ENCODE measurements at regions not wholly inside any gene's neighbourhood (a gene's known extent, or its start where the extent isn't known, plus 50 kb on each side); places are given as distances from the start of the nearest gene placed in this dataset.

GRCh38 chr13:90834700-90835099 is 512.8 kb upstream of the MIR17HG start:
- TF ChIP-seq, protein P1, sequence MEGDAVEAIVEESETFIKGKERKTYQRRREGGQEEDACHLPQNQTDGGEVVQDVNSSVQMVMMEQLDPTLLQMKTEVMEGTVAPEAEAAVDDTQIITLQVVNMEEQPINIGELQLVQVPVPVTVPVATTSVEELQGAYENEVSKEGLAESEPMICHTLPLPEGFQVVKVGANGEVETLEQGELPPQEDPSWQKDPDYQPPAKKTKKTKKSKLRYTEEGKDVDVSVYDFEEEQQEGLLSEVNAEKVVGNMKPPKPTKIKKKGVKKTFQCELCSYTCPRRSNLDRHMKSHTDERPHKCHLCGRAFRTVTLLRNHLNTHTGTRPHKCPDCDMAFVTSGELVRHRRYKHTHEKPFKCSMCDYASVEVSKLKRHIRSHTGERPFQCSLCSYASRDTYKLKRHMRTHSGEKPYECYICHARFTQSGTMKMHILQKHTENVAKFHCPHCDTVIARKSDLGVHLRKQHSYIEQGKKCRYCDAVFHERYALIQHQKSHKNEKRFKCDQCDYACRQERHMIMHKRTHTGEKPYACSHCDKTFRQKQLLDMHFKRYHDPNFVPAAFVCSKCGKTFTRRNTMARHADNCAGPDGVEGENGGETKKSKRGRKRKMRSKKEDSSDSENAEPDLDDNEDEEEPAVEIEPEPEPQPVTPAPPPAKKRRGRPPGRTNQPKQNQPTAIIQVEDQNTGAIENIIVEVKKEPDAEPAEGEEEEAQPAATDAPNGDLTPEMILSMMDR (IDR thresholded peaks at IDR 0.05), result no peak
- TF ChIP-seq HMGXB4 (CRISPR knock-in tag; IDR thresholded peaks at IDR 0.05) (no peak), ESRRA (CRISPR knock-in tag; IDR thresholded peaks at IDR 0.05; ENCODE audit: borderline replicate concordance) (no peak), CREB1 (CRISPR knock-in tag; IDR thresholded peaks at IDR 0.05) (no peak), ELF4 (CRISPR knock-in tag; IDR thresholded peaks at IDR 0.05; ENCODE audit: low read depth) (no peak), CREM (CRISPR knock-in tag; IDR thresholded peaks at IDR 0.05) (no peak), ZNF121 (CRISPR knock-in tag; IDR thresholded peaks at IDR 0.05) (no peak), FOXK1 (CRISPR knock-in tag; IDR thresholded peaks at IDR 0.05) (no peak), TP53 (CRISPR knock-in tag; IDR thresholded peaks at IDR 0.05) (no peak), FOXP4 (CRISPR knock-in tag; IDR thresholded peaks at IDR 0.05) (no peak), MXD4 (CRISPR knock-in tag; IDR thresholded peaks at IDR 0.05; ENCODE audit: borderline replicate concordance) (no peak)
- TF ChIP-seq, protein P2, sequence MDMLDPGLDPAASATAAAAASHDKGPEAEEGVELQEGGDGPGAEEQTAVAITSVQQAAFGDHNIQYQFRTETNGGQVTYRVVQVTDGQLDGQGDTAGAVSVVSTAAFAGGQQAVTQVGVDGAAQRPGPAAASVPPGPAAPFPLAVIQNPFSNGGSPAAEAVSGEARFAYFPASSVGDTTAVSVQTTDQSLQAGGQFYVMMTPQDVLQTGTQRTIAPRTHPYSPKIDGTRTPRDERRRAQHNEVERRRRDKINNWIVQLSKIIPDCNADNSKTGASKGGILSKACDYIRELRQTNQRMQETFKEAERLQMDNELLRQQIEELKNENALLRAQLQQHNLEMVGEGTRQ (CRISPR knock-in tag; IDR thresholded peaks at IDR 0.05), result no peak
- TF ChIP-seq, protein P3, sequence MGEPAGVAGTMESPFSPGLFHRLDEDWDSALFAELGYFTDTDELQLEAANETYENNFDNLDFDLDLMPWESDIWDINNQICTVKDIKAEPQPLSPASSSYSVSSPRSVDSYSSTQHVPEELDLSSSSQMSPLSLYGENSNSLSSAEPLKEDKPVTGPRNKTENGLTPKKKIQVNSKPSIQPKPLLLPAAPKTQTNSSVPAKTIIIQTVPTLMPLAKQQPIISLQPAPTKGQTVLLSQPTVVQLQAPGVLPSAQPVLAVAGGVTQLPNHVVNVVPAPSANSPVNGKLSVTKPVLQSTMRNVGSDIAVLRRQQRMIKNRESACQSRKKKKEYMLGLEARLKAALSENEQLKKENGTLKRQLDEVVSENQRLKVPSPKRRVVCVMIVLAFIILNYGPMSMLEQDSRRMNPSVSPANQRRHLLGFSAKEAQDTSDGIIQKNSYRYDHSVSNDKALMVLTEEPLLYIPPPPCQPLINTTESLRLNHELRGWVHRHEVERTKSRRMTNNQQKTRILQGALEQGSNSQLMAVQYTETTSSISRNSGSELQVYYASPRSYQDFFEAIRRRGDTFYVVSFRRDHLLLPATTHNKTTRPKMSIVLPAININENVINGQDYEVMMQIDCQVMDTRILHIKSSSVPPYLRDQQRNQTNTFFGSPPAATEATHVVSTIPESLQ (CRISPR knock-in tag; IDR thresholded peaks at IDR 0.05), result no peak
- TF ChIP-seq, protein P4, sequence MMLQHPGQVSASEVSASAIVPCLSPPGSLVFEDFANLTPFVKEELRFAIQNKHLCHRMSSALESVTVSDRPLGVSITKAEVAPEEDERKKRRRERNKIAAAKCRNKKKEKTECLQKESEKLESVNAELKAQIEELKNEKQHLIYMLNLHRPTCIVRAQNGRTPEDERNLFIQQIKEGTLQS (CRISPR knock-in tag; conservative IDR thresholded peaks at IDR 0.05), result no peak
